ENCODE measurements at regions not wholly inside any gene's neighbourhood (a gene's known extent, or its start where the extent isn't known, plus 50 kb on each side); places are given as distances from the start of the nearest gene placed in this dataset.

- no peak overlapping the region for H2BK15ac ChIP-seq (ENCODE audit: low read depth, low read length)
- no peaks in the 10 kb centered on the region; the same call in 1 of the 2 replicates for H3K4me1 ChIP-seq (ENCODE audit: insufficient read depth, low read length)
- no peak overlapping the region for H3K18ac ChIP-seq (ENCODE audit: insufficient read length, low read depth, low read length)
- H3K23ac ChIP-seq (ENCODE audit: insufficient read length, low read depth, low read length): no peak overlapping the region
- H4K20me1 ChIP-seq (ENCODE audit: control insufficient read depth, insufficient read depth, insufficient read length): no peaks in the 10 kb centered on the region
- no peak overlapping the region for H2AK5ac ChIP-seq (ENCODE audit: insufficient read length, low read length)
- H3K27me3 Mint-ChIP-seq (ENCODE audit: low read depth): no peaks in the 10 kb centered on the region
- H3K79me1 ChIP-seq (ENCODE audit: insufficient read depth, low read depth, low read length, poor library complexity, severe bottlenecking): no peaks in the 10 kb centered on the region
- H3K27ac Mint-ChIP-seq: no peak overlapping the region
- no peak overlapping the region for H3K4me2 ChIP-seq (ENCODE audit: insufficient read depth, insufficient read length, low read length)
- no peak for TF ChIP-seq CTCF (conservative IDR thresholded peaks at IDR 0.05)
- peaks cover 15 to 23% of the 10 kb centered on the region in 2 experiments for H3K9me3 Mint-ChIP-seq
- no peak overlapping the region for H3K56ac ChIP-seq (ENCODE audit: insufficient read length, low read depth, low read length)
- no peak overlapping the region for H2BK20ac ChIP-seq (ENCODE audit: low read depth, low read length, poor library complexity, severe bottlenecking)
- H3K14ac ChIP-seq (ENCODE audit: insufficient read depth, low read length): no peak overlapping the region
- H3K4ac ChIP-seq (ENCODE audit: low read depth, low read length): no peak overlapping the region
- no CpG with 5 or more reads among the region's 5 CpGs for WGBS (ENCODE audit: extremely low coverage, insufficient read length, low lambda C conversion rate)
- peaks cover 11% of the 10 kb centered on the region in 2 experiments for H3K4me1 Mint-ChIP-seq
- no peak overlapping the region for H3K27ac ChIP-seq (ENCODE audit: insufficient read length, low read depth, low read length)
- no peaks in the 10 kb centered on the region for H3K27me3 ChIP-seq (ENCODE audit: insufficient read depth, low read length)
- H2BK120ac ChIP-seq (ENCODE audit: low read depth, low read length, poor library complexity, severe bottlenecking): no peak overlapping the region
- DNase-seq: no peak
- H2BK5ac ChIP-seq (ENCODE audit: insufficient read length, low read length): no peak overlapping the region
- H3K9me3 ChIP-seq (ENCODE audit: control insufficient read depth, low read depth, low read length): no peaks in the 10 kb centered on the region
- no peak overlapping the region for H2BK12ac ChIP-seq (ENCODE audit: insufficient read length, low read depth, low read length)
- H3K79me2 ChIP-seq (ENCODE audit: insufficient read depth, low read length): no peaks in the 10 kb centered on the region
- no peak overlapping the region for H4K91ac ChIP-seq (ENCODE audit: insufficient read length, low read depth, low read length)
- H2AFZ ChIP-seq (ENCODE audit: low read length): no peak overlapping the region
- H3T11ph ChIP-seq (ENCODE audit: low read length): no peak overlapping the region
- no peak overlapping the region for H4K8ac ChIP-seq (replicated peaks; ENCODE audit: insufficient read length, low read depth, low read length)
- no peak overlapping the region for H4K5ac ChIP-seq (ENCODE audit: insufficient read length, low read depth, low read length)
- no peaks in the 10 kb centered on the region for H3K23me2 ChIP-seq (ENCODE audit: insufficient read length, low read depth, low read length, poor library complexity, severe bottlenecking)
- no peak overlapping the region for H3K4me3 Mint-ChIP-seq
- H3K36me3 Mint-ChIP-seq (ENCODE audit: insufficient read depth in 1 of 3, low read depth in 3 of 3): peaks cover 8 to 20% (median 14%) of the 10 kb centered on the region in 3 experiments
- H3K9ac ChIP-seq (ENCODE audit: extremely low read depth, insufficient read length, low read length): no peak overlapping the region
Observed at GRCh38 chr3:77837456-77838025, 797.6 kb downstream of the ROBO2 start.
